Stimulated activated CD8-positive, alpha-beta memory T cell treated with anti-CD3 and anti-CD28 coated beads, Interleukin-15, amount 100 ng/mL, for 24 hours (primary cell): ENCODE measurements at regions not wholly inside any gene's neighbourhood (a gene's known extent, or its start where the extent isn't known, plus 50 kb on each side); places are given as distances from the start of the nearest gene placed in this dataset.

ENCODE experiments used
- DNase-seq: peaks from one replicate; pipeline ENCODE4 v3.0.0-alpha.2; 2020; ENCODE audit warnings: low read depth

DNA sequence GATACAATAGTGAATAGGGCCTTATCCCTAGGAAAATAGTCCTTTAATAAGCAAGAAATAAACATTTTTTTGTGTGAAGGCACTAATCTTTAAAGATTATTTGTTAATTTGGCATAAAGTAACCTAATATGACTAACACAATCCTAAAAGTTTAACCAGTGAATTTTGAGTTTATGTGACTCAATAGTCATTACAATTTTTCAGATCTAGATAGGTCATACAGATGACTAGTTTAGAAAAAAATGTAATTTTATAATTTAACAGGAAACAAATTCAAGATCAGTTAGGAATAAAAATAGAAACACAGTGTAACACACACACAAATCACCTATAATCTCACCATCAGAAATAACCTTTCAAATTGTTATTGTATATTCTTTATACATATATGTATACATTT lies 620.7 kb upstream of the ALCAM start:
- DNase-seq: no peak

- no peak for DNase-seq
These were observed 616.1 kb upstream of the ALCAM start for GRCh38 chr3:104750581-104750980.

GRCh38 chr3:104755791-104756190 lies 610.9 kb upstream of the ALCAM start:
- DNase-seq: no peak

- no peak for DNase-seq
These were observed 603.7 kb upstream of the ALCAM start for GRCh38 chr3:104763007-104763406.

- no peak for DNase-seq
These were observed 602.2 kb upstream of the ALCAM start for GRCh38 chr3:104764496-104764895.

DNA sequence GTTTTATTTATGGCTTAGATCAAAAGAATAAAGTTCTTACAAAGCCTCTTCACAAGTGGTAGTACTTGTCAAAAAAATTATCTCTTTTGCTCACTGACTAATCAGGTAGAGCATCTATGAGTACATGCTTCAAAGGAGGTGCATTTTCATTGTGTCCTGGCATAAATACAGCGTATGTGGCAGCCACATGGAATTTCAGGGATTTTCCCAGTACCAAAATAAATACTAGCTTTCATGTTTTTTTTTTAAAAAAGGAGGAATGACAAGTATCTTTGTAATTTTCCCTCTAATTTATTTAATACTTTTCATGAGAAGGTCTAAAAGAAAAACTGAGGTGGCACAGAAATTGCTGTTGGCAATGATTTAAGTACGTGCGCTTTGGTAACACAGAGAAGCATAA lies 597.8 kb upstream of the ALCAM start:
- no peak for DNase-seq

GRCh38 chr3:104779324-104779723 lies 587.4 kb upstream of the ALCAM start:
- no peak for DNase-seq

- no peak for DNase-seq
These were observed 585.6 kb upstream of the ALCAM start for GRCh38 chr3:104781112-104781511.

DNA sequence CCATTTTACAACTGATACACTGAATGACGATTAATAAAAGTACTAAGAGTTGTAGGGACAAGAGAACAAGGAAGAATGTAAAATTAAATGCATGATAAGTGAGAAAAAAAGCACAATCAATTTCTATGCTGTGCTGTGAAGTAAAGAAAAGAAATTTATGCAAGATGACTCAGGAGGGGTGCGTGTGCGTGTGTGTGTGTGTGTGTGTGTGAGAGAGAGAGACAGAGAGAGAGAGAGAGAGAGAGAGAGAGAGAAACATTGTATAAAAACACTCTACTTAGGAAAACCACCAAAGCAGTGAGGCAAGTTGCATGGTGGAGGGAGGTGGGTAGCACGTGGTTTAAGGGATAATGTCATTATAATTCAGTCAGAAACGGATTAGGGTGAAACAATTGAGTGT lies 580.8 kb upstream of the ALCAM start:
- no peak for DNase-seq

DNA sequence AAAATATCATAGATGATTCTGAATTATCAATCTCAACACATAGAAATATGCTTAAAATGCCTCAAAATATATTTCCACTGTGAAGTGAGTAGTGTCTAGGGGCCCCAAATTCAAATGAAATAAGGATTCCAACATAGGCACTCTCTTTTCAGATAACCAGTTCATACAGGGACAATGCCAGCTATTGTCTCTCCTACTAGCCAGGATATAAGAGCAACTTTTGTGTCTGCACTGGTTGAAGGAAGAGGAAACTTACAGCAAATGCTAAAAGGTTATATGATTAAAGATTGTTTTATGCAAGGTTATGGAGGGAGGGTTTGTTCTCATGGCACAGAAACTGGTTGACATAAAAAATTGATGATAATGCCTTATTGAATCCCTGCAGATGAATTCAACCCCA lies 579.4 kb upstream of the ALCAM start:
- DNase-seq: no peak

DNA sequence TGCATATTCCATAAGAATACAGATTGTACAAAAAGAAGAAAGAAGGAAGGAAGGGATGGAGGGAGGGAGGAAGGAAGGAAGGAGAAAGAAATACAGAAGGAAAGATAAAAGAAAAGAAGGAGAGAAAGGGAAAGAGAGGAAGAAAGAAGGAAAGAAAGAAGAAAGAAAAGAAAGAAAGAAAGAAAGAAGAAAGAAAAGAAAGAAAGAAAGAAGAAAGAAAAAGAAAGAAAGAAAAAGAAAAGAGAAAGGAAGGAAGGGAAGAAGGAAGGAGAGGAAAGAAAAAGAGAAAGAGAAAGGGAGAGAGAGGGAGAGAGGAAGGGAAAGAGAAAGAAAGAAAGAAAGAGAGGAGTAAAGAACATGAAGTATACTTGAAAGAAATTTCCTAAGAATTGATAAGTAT lies 577.9 kb upstream of the ALCAM start:
- no peak for DNase-seq

- no peak for DNase-seq
These were observed 575.4 kb upstream of the ALCAM start for GRCh38 chr3:104791331-104791730.

- DNase-seq: no peak
These were observed 570.2 kb upstream of the ALCAM start for GRCh38 chr3:104796556-104796955.

DNA sequence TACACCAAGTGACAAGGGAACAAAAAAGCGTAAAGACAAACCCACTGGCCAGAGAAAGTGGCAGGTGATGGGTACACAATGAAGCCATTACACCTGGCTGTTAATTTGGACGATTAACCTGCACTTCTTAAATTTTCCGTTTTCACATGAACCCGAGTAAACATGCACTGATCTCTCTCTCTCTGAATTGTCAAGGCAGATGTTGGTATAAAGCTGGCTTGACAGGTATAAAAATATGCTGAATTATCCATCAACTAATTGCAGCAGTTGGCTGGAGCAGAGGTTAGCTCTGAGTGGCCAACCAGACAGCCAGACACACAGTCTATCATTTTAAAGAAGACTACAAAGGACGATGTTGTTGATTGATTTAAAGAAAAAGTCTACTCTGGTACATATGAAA lies 561.7 kb upstream of the ALCAM start:
- DNase-seq: no peak

GRCh38 chr3:104805508-104805907 lies 561.2 kb upstream of the ALCAM start:
- no peak for DNase-seq

- DNase-seq: no peak
These were observed 555.8 kb upstream of the ALCAM start for GRCh38 chr3:104810896-104811295.

DNA sequence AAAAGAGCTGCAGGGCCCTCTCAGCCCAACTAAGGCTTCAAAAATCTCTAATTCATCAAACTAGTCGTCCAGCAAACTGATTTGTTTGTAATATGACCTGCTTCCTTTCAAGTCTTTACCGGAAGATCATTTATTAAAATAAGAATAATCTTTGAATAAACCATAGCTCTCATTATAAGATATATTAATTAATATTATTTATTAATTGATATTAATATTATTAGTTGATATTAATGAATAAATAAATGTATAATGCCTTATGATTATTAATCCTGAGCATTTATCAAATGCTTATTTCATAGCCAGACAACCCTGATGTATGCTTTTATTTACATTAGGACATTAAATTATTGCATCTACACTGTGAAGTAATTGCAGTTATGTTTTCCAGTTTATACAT lies 550.7 kb upstream of the ALCAM start:
- DNase-seq: no peak

DNA sequence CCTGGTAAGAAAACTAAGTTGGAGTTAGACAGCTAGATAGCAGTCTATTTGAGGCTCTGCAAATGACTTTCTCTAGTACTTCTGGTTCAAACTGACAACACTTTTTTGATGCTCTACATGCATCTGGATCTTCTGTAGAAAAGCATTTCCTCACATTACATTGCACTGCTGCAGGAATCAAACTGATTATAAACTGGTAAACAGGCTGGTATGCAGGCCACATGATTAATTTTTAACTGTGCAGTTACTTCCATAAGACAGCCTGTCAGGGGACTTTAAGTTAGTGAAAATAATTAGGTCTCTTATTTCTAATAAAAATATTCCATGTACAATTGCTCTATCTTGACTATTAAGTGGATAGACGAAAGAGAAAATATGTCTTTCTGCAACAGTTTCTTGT lies 550.0 kb upstream of the ALCAM start:
- DNase-seq: no peak

DNA sequence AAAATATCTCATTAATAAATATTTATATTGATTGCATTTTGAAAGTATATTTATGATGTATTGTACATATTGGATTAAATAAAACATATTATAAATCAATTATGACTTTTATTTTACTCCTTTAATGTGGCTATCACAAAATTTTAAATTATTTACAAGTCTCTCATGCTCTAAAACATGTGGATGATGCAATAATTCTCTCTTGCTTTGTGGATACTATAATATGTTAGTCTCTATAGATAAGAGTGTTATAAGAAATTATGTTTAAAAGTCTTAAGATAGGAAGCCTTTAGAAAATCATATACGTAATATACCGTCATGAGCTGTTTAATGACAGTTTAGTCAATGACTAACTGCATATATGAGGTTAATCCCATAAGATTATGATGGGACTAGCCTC lies 547.4 kb upstream of the ALCAM start:
- no peak for DNase-seq

GRCh38 chr3:104820959-104821358 lies 545.8 kb upstream of the ALCAM start:
- DNase-seq: no peak

DNA sequence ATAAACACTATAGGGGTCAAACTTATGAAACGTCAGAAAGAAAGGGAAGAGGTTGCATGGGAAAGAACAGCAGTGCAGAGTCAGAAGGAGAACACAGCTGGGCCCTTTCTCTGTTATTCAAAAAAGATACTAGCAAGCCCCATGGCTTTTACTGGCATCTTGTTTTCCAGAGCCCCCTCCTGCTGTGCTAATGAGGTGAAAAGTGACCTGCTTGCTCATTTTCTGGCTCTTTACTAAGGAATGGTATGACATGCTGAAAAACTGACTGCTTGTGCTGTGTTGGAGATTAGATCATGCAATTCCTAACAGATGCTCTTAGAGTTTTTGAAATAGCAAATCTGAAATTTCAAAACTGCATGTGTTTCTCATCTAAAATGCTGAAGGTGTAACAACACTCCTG lies 541.6 kb upstream of the ALCAM start:
- no peak for DNase-seq

DNA sequence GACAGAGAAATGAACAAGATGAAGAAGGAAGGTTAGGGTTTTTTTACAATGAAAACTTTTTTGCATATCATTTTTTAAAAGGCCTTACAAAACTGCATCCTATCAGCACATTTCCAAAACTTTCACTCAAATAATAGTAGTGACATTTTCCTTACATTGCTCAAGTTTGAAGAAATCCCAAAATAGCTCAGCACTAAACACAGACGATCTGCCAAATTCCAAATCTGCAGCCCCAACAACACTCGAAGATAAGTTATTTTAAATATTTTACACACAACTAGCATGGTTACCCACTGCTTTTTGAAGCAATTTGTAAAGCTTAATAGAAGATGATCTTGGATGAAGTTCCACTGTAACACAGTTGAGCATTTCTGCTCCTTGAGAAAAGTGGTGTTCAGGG lies 535.6 kb upstream of the ALCAM start:
- no peak for DNase-seq

- no peak for DNase-seq
These were observed 534.2 kb upstream of the ALCAM start for GRCh38 chr3:104832530-104832929.

DNA sequence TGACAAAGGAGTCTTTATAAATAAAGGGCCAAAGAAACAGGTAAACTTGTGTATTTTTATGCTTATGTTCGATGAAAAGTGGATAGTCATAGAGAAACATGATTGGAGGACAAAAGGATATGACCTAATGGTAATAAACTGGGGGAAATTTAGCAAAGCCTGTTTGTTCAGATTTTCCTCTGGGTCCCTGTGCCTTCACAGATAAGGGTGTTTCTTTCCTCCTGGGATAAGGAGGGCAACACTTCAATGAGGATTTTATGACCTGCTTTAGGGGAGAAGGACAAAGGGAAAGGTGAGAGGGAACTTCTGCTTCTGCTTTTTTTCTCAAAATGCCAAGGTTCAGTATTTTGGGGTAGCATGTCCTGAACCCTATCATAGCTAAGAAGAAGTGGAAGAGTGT lies 531.3 kb upstream of the ALCAM start:
- DNase-seq: no peak

- DNase-seq: no peak
These were observed 520.4 kb upstream of the ALCAM start for GRCh38 chr3:104846270-104846669.
